ENCODE measurements at regions not wholly inside any gene's neighbourhood (a gene's known extent, or its start where the extent isn't known, plus 50 kb on each side); places are given as distances from the start of the nearest gene placed in this dataset.

DNA sequence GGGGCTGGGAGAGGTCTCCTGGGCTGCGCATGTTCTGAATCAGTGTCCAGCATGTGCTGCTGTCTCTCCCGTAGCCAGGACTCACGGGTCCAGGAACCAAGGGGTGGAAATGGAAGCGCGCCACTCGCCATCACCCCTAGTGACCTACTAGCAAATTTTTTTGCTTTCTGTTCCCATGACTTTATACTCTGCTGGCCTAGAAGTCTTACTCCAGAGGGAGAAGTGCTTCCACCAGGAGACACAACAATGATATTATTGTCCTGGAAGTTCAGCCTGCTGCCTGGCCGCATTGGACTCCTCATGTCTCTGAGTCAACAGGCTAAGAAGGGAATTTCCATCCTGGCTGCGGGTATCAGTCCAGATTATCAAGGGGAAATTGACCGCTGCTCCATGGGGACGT lies 729.7 kb downstream of the BRD1 start:
- Histone ChIP-seq H3K4me1 (ENCODE audit: insufficient read depth, low read length) (no peaks in the 10 kb centered on the region), H3K9ac (ENCODE audit: low read depth, low read length) (no peak overlapping the region), H3K9me3 (ENCODE audit: insufficient read depth, low read depth, low read length) (no peaks in the 10 kb centered on the region), H3K4me3 (ENCODE audit: low read length) (no peak overlapping the region), H3K27ac (ENCODE audit: low read length) (no peak overlapping the region), H3K36me3 (ENCODE audit: insufficient read depth, low read depth, low read length) (no peaks in the 10 kb centered on the region), H3K27me3 (ENCODE audit: insufficient read depth, low read length) (no peaks in the 10 kb centered on the region)

DNA sequence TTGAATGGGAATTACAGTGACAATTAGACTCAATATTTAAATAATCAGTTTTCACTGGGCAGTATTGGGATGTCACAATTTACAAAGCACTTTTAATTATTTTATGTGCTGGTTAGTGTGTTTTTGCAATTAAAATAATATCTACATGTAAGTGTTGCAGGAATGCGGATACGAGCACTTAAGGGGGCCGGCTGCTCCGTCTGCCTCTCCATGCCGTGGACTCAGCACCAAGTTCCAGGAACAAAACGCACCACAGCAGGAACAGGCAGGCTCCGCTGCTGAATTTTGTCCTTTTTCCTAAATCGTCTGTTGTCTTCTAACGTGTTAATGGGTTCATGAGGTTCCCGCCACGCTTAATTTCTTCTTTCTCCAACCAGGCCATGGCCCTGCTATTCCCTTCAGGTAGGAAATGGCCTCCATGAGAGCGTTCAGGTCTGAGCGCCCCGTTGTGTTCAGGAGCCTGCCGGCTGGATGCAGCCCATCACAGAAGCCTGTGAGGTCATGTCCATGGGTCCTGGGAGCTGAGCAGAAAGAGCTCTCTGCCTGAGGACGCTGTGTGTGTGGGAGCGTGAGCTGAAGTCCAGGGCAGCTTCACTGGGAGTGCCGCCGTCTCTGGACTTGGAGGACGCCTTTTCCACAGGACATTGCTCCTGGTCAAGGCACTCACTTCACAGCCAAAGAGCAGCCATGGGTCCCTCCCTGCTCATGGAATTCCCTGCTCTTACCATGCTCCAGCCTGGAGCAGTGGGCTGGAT lies 730.3 kb downstream of the BRD1 start:
- no peaks in the 10 kb centered on the region for H3K9me3 ChIP-seq (ENCODE audit: insufficient read depth, low read depth, low read length)
- H3K4me1 ChIP-seq (ENCODE audit: insufficient read depth, low read length), result no peaks in the 10 kb centered on the region
- H3K4me3 ChIP-seq (ENCODE audit: low read length), result no peak overlapping the region
- H3K27ac ChIP-seq (ENCODE audit: low read length), result no peak overlapping the region
- H3K36me3 ChIP-seq (ENCODE audit: insufficient read depth, low read depth, low read length), result no peaks in the 10 kb centered on the region
- no peaks in the 10 kb centered on the region for H3K27me3 ChIP-seq (ENCODE audit: insufficient read depth, low read length)
- H3K9ac ChIP-seq (ENCODE audit: low read depth, low read length), result no peak overlapping the region

DNA sequence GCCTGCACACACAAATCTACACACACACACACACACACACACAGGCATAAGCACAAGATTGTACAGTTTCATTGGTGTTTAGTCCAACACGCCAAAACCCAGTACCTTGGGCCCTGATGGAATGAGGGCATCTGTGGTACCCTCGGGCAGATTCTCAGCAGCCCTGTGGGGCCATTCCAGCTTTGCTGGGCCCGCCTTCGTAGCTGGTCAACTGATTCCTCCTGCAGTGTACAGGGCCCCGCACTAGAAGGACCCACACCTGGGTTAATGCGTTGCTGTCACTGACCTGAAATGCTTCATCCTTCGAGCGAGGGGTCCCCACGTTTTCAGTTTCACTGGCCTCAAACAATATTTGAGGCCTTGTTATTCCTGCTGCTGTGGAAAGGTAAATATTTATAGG lies 731.2 kb downstream of the BRD1 start:
- Histone ChIP-seq H3K27ac (ENCODE audit: low read length) (no peak overlapping the region), H3K9me3 (ENCODE audit: insufficient read depth, low read depth, low read length) (no peaks in the 10 kb centered on the region), H3K4me1 (ENCODE audit: insufficient read depth, low read length) (no peaks in the 10 kb centered on the region), H3K27me3 (ENCODE audit: insufficient read depth, low read length) (no peaks in the 10 kb centered on the region), H3K36me3 (ENCODE audit: insufficient read depth, low read depth, low read length) (no peaks in the 10 kb centered on the region), H3K4me3 (ENCODE audit: low read length) (no peak overlapping the region), H3K9ac (ENCODE audit: low read depth, low read length) (no peak overlapping the region)

DNA sequence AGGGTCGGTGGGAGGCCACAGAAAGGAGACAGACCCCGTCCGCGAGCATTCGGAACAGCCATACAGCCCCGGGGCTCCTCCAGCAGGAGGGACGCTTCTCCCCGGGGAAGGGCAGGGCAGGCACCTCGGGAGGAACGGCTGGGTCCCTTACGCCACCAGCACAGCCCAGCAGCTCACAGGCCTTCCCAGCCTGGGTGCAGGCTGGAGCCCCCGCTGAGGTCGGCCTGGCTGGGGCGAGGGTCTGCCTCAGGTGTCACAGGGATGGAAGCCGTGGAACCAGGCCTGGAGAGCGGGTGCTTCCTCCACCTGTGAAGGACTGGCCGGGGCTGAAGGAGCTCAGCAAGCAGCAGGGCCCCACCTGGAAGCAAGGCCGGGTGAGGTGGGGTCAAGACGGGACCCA lies 732.3 kb downstream of the BRD1 start:
- H3K27ac ChIP-seq (ENCODE audit: low read length), result no peak overlapping the region
- H3K4me3 ChIP-seq (ENCODE audit: low read length), result no peak overlapping the region
- H3K4me1 ChIP-seq (ENCODE audit: insufficient read depth, low read length), result no peaks in the 10 kb centered on the region
- H3K27me3 ChIP-seq (ENCODE audit: insufficient read depth, low read length), result no peaks in the 10 kb centered on the region
- no peaks in the 10 kb centered on the region for H3K36me3 ChIP-seq (ENCODE audit: insufficient read depth, low read depth, low read length)
- no peaks in the 10 kb centered on the region for H3K9me3 ChIP-seq (ENCODE audit: insufficient read depth, low read depth, low read length)
- H3K9ac ChIP-seq (ENCODE audit: low read depth, low read length), result no peak overlapping the region

DNA sequence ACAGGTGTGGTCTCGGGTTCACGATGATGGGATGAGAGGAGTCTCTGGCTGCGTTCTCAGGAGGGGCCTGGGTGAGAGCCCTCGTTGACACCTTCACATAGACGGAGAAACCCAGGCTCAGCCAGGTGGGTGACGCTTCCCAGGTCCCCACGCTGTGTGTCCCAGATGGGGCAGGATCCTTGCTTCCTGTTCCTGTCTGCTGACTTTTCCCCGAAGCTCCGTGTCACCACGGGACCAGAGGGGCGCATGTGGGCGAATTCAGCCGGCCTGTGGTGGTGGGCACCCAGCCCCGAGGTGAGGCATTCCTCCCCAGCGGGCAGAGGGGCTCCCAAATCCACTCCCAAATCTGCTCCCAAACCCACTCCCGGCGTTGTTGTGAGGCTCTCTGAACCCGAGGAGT lies 732.8 kb downstream of the BRD1 start:
- no peak overlapping the region for H3K27ac ChIP-seq (ENCODE audit: low read length)
- H3K36me3 ChIP-seq (ENCODE audit: insufficient read depth, low read depth, low read length), result no peaks in the 10 kb centered on the region
- no peaks in the 10 kb centered on the region for H3K4me1 ChIP-seq (ENCODE audit: insufficient read depth, low read length)
- H3K9ac ChIP-seq (ENCODE audit: low read depth, low read length), result no peak overlapping the region
- H3K9me3 ChIP-seq (ENCODE audit: insufficient read depth, low read depth, low read length), result no peaks in the 10 kb centered on the region
- H3K27me3 ChIP-seq (ENCODE audit: insufficient read depth, low read length), result no peaks in the 10 kb centered on the region
- no peak overlapping the region for H3K4me3 ChIP-seq (ENCODE audit: low read length)

DNA sequence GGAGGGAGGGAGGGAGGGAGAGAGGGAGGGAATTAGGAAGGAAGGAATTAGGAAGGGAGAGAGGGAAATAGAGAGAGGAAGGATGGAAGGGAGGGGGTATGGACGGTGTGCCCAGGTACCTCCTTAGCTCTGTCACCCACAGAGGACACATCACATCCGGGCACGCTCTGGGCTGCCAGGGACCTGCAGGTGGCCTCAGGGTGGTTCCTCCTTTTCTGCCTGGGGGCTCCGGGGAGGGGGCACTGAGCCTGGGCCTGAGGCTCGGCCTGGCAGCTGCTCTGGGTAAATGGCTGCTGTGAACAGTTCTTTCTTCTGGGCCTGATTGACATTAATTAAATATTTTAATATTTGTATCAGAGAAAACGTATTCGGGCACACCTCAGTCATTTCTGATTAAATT lies 733.5 kb downstream of the BRD1 start:
- Histone ChIP-seq H3K27ac (ENCODE audit: low read length) (no peak overlapping the region), H3K36me3 (ENCODE audit: insufficient read depth, low read depth, low read length) (no peaks in the 10 kb centered on the region), H3K4me3 (ENCODE audit: low read length) (no peak overlapping the region), H3K9me3 (ENCODE audit: insufficient read depth, low read depth, low read length) (no peaks in the 10 kb centered on the region), H3K27me3 (ENCODE audit: insufficient read depth, low read length) (no peaks in the 10 kb centered on the region), H3K9ac (ENCODE audit: low read depth, low read length) (no peak overlapping the region), H3K4me1 (ENCODE audit: insufficient read depth, low read length) (no peaks in the 10 kb centered on the region)

DNA sequence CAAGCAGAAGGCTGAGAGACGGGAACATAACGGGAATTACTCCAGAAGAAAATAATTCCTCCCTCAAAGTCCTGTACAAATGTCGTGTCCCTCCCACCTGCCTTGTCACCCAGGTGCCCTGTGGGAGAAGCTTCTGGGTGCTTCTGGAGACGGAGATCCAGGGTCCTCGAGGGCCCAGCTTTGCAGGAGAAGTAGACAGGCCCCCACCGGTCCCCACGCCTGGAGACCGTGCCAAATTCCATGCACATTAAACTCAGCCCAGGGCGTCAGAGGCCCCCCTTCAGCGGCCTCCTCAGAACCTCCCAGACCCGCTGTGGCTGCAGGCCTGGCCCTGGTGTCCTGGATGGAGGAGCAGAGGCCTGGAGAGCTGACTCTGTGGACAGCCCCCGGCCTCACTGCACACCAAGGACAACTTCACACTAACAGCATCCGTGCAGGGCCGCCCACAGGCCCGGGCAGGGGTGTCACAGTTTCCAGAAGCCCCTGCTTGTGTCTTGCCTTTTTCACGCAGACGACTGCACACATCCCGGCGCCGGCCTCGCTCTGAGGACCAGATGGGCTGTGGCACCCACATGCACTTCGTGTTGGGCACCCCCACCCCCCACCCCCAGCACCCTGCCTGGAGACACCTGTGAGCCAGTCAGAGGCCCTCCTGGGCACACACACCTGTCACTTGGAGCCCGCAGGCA lies 734.3 kb downstream of the BRD1 start:
- H3K9ac ChIP-seq (ENCODE audit: low read depth, low read length), result no peak overlapping the region
- no peaks in the 10 kb centered on the region for H3K27me3 ChIP-seq (ENCODE audit: insufficient read depth, low read length)
- H3K4me3 ChIP-seq (ENCODE audit: low read length), result no peak overlapping the region
- no peaks in the 10 kb centered on the region for H3K36me3 ChIP-seq (ENCODE audit: insufficient read depth, low read depth, low read length)
- no peaks in the 10 kb centered on the region for H3K9me3 ChIP-seq (ENCODE audit: insufficient read depth, low read depth, low read length)
- no peaks in the 10 kb centered on the region for H3K4me1 ChIP-seq (ENCODE audit: insufficient read depth, low read length)
- no peak overlapping the region for H3K27ac ChIP-seq (ENCODE audit: low read length)

DNA sequence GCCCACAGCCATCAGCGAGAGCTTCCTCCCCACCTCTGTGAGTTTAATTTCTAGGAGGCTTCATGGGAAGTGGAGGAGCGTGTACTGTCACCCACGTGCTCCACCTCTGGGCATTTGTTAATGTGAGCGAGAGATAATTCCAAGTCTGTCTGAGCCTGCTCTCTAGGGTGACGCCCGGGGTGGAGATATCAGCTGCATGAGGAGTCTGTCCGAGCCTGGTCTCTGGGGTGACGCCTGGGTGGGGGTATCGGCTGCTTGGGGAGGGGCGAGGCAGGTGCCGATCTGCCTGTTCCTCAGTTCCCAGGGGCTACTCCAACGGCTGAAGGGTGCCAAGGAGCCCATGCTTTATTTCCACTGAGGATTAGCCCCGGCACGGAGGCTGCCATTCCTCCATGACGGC lies 735.0 kb downstream of the BRD1 start:
- no peaks in the 10 kb centered on the region for H3K4me1 ChIP-seq (ENCODE audit: insufficient read depth, low read length)
- H3K27ac ChIP-seq (ENCODE audit: low read length), result no peak overlapping the region
- no peak overlapping the region for H3K4me3 ChIP-seq (ENCODE audit: low read length)
- no peaks in the 10 kb centered on the region for H3K36me3 ChIP-seq (ENCODE audit: insufficient read depth, low read depth, low read length)
- no peak overlapping the region for H3K9ac ChIP-seq (ENCODE audit: low read depth, low read length)
- H3K9me3 ChIP-seq (ENCODE audit: insufficient read depth, low read depth, low read length), result no peaks in the 10 kb centered on the region
- H3K27me3 ChIP-seq (ENCODE audit: insufficient read depth, low read length), result no peaks in the 10 kb centered on the region

DNA sequence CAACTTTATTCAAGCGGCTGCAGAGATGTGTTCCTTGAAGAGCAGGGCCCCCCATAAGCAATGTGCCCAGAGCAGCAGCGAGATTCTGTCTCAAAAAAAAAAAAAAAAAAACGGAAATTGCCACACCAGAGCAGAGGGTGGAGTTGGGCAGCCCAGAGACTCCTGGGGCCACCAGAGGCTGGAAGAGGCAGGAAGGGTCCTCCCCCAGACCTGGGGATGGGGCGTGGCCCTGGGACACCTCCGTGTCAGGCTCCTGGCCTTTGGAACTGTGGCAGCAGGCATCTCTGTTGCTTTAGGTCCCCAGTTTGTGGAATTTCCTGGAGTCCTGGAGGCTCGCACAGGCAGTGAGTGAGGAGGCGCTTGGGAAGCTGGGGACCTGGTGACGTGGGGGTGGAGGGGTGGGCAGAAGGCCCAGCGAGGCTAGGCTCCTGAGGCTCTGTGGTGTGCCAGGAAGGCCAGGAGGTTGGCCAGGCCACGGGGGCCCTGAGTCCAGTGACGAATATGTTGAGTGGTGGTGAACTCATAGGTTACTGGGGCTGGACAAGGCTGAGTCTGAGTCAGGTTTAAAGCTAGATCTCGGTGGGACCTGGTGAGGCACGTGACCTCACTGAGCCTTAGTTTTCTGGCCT lies 735.6 kb downstream of the BRD1 start:
- Histone ChIP-seq H3K36me3 (ENCODE audit: insufficient read depth, low read depth, low read length) (no peaks in the 10 kb centered on the region), H3K27me3 (ENCODE audit: insufficient read depth, low read length) (no peaks in the 10 kb centered on the region), H3K4me1 (ENCODE audit: insufficient read depth, low read length) (no peaks in the 10 kb centered on the region), H3K9me3 (ENCODE audit: insufficient read depth, low read depth, low read length) (no peaks in the 10 kb centered on the region), H3K9ac (ENCODE audit: low read depth, low read length) (no peak overlapping the region), H3K4me3 (ENCODE audit: low read length) (no peak overlapping the region), H3K27ac (ENCODE audit: low read length) (no peak overlapping the region)

DNA sequence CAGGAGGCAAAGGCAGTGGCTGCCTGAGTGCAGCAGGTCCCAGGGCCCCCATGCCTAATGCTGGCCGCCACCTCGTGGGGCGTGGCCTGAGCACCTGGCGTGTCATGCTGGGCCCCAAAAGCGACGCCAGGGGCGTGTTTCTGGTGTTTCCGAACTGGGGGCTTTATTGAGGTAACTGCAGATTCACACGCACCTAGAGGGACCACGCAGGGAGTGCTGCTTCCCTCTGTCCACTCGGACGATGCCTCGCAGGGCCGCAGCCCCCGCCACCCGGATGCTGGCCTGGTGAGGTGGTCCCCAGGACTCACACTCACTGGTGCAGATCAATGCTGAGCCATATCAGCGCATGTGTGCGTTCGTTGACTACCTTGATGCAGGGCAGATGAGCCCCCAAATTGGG lies 736.2 kb downstream of the BRD1 start:
- Histone ChIP-seq H3K9ac (ENCODE audit: low read depth, low read length) (no peak overlapping the region), H3K9me3 (ENCODE audit: insufficient read depth, low read depth, low read length) (no peaks in the 10 kb centered on the region), H3K27me3 (ENCODE audit: insufficient read depth, low read length) (no peaks in the 10 kb centered on the region)

DNA sequence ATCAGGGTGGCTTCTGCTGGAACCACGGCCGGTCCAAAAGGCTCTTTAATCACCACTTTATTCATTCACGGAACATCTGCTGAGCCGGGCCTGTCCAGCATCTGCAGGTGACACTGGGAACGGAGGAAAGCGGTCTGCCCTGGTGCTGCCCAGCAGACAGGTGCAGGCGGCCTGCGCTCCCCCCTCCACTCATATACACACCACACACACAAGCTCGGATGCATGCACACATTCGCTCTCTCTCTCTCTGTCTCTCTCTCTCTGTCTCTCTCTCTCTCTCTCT lies 736.9 kb downstream of the BRD1 start:
- H3K27ac ChIP-seq (ENCODE audit: low read length), result no peak overlapping the region
- no peaks in the 10 kb centered on the region for H3K36me3 ChIP-seq (ENCODE audit: insufficient read depth, low read depth, low read length)
- H3K4me3 ChIP-seq (ENCODE audit: low read length), result no peak overlapping the region
- no peaks in the 10 kb centered on the region for H3K27me3 ChIP-seq (ENCODE audit: insufficient read depth, low read length)
- H3K9ac ChIP-seq (ENCODE audit: low read depth, low read length), result no peak overlapping the region
- no peaks in the 10 kb centered on the region for H3K9me3 ChIP-seq (ENCODE audit: insufficient read depth, low read depth, low read length)
- H3K4me1 ChIP-seq (ENCODE audit: insufficient read depth, low read length), result no peaks in the 10 kb centered on the region

More for the DNA sequence above, 736.2 kb downstream of the BRD1 start:
- no peaks in the 10 kb centered on the region for H3K4me1 ChIP-seq (ENCODE audit: insufficient read depth, low read length)
- H3K27ac ChIP-seq (ENCODE audit: low read length), result no peak overlapping the region
- H3K36me3 ChIP-seq (ENCODE audit: insufficient read depth, low read depth, low read length), result no peaks in the 10 kb centered on the region
- no peak overlapping the region for H3K4me3 ChIP-seq (ENCODE audit: low read length)

All from iPS-20b (cell line).